HG02763 (cell line): ENCODE measurements at regions not wholly inside any gene's neighbourhood (a gene's known extent, or its start where the extent isn't known, plus 50 kb on each side); places are given as distances from the start of the nearest gene placed in this dataset.
"Not testable (repeated sequence)": the region's sequence is repeated elsewhere in the genome, so short reads cannot be mapped to it uniquely, and the experiment has no call there.

Experiments used
- ATAC-seq: cut with Tn5 transposase; IDR thresholded peaks from one replicate; pipeline ENCODE4 v1.9.1; 2021; ENCODE audit warnings: mild to moderate bottlenecking, moderate library complexity; ENCODE audit not compliant: unreplicated experiment

DNA sequence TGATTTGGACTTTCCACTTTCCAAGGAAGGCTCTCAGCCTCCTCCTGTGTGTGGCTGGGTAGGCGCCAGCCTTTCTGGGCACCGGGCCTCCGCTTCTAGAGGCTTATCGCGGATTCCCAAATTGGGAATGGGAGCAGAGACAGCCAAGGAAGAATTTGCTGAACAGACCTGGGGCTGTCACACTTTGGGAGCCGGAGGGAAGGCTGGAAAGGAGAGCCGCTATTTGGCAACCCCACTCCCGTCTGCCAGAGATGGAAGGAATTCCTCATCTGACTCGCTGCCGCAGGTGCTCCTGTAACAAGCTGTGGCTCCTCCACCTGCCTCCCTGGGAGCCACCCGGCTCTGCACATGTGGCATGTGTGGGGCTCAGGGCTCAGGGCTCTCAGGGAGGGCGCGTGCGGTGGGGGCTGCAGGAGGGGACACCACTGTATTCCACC, 50.8 kb upstream of the ECHDC3 start:
- no peak for ATAC-seq

DNA sequence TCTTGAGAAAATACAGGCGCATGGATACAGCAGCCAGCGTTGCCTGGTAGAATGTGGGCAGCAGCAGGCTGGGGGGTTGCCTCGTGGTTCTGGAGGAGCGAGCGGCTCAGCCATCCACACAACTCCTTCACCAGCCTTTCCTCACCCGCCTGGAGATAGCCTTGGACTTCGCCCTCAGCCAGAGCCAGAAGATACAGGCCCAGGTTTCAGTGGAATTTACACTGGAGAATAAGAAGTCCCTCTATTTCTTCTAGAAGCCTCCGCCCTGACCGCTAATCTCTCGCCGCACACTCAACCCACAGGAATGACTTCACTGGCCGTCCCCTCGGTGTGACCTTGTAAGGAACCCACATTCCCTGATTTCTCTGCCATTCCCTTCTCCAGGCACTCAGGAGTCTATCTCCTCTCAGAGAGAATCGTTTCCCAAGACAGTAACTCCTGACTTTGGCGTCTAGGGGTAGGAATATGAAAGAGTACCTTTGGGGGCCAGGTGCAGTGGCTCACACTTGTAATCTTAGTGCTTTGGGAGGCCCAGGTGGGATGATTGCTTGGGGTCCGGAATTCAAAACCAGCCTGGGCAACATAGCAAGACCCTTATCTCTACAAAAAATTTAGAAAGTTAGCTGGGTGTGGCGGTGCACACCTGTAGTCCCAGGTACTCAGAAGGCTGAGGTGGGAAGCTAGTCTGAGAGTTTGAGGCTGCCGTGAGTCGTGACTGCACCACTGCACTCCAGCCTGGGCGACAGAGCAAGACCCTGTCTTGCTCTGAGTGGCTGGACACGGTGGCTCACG, 52.0 kb upstream of the ECHDC3 start:
- ATAC-seq, result no peak

DNA sequence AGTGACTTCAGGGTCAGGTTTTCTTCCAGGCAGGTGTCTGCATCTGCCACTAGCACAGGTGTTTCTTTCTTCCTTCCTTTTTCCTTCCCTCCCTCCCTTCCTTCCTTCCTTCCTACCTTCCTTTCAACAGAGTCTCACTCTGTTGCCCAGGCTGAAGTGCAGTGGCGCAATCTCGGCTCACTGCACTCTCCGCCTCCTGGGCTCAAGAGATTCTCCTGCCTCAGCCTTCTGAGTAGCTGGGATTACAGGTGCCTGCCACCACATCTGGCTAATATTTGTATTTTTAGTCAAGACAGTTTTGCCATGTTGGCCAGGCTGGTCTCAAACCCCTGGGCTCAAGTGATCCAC, 53.8 kb upstream of the ECHDC3 start:
- ATAC-seq, result not testable (repeated sequence)

DNA sequence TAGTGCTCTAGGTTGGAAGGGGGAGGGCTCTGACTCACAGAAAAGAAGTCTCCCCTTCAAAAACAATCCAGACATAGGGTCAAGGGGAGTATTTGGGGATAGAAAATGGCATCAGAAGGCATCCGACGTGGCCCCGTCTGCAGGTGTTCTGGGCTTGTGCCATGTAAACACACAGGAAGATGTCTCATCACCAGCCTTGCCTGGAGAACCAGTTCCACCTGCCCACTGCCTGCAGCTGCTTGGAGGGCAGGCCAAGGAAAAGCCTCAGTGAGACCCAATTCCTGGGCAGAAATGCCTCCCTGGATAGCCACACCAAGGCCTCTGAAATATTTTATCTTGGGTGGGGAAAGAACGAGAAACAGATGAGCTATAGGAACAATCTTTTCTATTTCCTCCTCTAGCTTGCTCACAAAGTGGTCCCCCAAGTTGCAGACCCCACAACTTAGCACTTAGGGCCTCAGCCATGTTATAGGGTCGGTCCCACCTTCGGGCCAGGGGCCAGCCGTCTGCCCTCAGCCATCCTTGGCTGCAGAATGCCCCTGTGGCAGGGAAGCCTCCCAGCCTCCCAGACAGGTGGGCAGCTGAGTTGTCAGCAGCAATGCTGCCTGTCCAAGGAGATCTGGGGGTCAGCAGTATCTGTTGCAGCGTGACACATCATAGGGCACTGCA, 54.3 kb upstream of the ECHDC3 start:
- ATAC-seq, result no peak

DNA sequence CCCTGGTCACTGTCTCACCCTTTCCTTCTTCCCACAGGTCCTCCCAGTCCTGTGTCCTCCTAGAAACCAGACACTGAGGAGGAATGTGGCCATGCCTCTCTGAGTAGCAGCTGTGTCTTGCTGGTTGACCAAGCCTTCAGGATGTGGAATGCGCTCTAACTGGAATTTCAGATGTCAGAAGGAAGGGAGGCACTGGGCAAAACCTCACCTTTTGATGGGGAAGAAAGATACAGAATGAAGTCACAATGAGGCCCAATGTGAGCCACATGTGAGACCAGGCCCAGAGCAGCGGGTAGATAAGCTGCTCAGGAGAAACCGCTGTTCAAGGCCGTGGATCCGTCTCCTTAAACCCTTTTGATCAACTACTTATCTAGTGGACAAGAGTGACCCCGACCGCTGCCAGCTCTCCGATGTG, 54.8 kb upstream of the ECHDC3 start:
- ATAC-seq, result no peak

DNA sequence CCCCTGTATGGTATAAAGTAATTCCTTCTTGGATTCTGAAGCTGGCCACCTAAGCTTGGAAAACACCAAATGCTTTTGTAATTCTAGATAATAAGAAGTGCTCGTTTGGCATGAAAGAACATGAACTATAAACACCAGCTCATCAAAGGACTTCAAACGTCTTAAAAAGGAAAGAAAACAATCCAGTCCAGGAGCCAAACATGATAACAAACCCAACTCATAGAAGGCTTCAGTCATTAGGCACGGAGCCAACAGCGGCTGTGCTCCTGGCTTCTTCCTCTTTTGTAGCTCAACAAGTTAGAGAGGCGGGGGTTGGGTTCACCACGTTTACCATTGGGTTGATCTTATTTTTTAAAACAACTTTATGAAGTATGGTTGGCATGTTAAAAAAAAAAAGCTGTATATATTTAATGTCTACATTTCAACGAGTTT, 56.4 kb upstream of the ECHDC3 start:
- ATAC-seq, result no peak

DNA sequence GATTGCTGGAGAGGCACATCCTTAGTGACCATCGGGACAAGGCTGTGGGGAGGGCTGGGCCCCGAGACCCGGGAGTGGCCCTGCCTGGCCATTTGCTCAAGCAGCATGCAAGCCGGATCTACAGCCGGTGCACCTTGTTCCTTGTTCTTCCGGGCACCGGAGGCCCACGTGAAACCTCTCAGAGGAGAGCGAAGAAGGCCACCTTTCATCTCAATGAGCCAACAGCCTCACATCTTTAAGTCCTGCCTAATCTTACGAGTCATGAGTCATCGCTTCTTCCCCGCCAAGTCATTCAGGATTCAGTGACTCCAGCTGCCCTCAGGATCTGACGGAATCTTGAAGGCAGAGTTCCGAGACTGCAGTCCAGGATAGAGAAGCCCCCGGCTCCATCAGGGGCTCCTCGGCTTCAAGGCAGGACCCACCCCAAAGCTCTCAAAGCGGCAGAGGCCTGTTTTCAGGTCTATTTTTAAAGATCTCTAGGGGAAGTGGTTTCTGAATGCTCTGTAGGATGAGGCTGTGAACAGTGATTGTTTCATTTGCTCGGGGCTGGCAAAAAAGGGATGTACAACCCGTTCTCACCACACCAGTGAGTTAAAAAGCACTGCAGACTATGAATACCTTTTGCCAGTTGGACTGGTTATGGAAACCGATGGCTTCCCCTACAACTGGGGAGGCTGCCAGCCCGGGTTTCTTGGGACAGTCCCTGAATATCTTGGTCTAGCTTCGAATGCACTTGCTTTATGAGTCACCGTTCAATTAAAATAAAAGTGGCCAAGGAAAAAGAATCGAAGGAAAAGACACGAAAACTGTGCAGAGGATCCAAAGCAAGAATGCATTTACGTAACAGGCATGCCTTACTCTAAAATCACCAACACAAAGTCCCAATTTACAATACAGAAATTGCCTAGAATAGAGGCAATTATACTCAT, 57.2 kb upstream of the ECHDC3 start:
- ATAC-seq, result peak; percentile 63

DNA sequence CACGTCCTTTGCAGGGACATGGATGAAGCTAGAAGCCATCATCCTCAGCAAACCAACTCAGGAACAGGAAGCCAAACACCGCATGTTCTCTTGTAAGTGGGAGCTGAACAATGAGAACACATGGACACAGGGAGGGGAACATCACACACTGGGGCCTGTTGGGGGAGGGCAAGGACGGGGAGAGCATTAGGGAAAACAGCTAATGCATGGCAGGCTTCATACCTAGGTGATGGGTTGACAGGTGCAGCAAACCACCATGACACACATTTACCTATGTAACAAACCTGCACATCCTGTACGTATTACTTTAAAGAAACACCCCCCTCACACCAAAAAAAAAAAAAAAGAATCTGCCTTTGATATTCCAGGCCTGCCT, 57.9 kb upstream of the ECHDC3 start:
- peak; percentile 21 for ATAC-seq

DNA sequence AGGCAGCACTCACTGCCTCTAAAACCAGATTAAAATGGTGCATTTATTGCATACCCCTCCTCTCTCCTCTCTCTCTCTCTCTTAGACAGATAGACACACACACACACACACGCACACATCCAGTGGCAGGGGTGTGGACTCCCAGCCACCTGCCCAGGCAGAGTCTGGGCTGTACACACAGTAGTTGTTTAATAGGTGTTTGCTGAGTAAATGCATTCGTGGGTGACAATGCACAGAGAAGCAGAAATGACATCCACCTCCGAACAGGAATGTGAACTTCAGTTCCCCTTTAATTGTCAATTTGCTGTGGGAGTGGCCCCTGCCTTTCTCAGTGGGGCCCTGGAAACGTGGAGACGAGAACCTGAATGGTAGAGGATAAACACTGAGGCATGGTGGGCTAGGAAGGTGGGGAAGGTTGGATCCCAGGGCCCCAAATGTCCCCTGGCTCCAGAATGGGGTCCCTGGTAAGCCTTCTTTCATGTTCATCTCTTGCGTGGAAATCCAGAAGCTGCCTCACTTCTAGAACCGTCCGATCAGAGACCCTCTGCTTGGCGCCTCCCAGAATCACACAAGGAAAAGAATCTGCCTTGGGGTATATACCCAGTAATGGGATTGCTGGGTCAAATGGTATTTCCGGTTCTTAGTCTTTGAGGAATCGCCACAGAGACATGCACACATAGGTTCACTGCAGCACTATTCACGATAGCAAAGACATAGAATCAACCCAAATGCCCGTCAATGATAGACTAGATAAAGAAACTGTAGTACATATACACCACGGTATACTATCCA, 58.5 kb upstream of the ECHDC3 start:
- no peak for ATAC-seq

DNA sequence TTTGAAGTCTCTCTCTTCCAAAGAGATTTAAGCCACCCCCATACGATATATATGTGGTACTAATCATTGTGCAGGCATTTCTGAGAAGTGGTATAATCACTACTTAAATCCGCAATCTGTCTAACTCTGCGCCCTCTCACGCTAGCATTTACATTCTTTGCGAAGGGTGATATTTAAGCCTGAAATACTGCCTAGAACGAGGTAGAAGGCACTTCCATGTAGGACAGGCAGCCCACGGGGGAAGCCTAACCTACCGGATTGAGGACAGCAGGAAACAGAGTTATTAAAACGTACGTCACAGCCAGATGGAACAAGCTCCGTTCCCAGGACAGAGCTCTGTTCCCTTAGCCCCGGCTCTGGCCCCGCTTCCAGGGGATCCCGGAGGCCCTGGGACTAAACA, 59.3 kb upstream of the ECHDC3 start:
- ATAC-seq, result no peak

DNA sequence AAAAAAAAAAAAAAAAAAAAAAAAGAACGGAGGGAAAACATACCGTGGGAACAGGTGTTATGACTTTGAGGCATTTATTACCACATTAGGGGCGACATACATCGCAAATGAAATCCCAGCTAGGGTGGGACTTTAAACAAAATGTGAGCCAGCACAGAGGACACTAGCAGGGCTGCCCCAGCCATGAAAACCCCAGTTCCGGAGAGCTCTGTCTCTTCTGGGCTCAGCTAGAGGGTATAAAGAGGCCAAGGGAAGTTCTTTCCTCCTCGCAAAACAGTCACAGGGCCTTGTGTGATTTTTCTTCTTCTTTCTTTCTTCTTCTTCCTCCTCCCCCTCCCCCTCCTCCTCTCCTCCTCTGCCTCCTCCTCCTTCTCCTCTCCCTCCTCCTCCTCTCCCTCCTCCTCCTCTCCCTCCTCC, 59.9 kb upstream of the ECHDC3 start:
- no peak for ATAC-seq

DNA sequence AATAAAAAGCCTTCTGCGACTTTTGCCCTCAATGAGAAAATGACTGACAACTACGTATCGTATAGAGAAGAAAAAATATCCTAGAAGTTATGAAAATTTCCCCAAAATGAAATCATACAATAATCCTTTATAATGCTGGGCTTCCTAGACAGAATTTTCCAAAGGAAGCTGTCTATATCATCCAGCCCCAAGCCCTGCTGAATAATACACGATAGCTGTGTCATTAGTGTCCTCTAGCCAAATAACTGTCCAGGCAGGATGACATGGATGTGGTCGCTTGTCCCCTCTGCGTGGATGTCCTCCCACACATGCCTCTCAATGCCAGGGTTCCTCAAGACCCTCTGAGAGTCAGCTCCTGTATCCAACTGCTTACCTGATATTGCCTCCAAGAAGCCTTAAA, 61.7 kb upstream of the ECHDC3 start:
- ATAC-seq, result no peak

DNA sequence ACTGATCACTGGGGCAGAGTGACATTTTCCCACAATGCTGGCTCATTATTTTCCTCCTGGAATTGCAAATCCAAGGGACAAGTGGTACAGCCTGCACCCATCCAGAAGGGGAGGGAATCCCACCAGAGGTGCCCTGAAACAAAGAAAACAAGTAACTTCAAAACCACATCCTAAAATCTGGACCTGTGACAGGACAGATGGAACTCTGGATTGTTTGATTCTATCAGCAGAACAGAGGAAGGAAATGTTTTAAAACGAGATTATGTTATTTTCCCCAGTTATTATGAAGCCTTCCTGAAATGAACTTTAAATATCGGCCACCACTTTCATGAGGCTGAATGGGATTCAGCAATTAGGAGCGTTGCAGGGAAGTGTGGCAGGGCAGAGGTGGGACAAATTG, 62.2 kb upstream of the ECHDC3 start:
- ATAC-seq, result no peak

DNA sequence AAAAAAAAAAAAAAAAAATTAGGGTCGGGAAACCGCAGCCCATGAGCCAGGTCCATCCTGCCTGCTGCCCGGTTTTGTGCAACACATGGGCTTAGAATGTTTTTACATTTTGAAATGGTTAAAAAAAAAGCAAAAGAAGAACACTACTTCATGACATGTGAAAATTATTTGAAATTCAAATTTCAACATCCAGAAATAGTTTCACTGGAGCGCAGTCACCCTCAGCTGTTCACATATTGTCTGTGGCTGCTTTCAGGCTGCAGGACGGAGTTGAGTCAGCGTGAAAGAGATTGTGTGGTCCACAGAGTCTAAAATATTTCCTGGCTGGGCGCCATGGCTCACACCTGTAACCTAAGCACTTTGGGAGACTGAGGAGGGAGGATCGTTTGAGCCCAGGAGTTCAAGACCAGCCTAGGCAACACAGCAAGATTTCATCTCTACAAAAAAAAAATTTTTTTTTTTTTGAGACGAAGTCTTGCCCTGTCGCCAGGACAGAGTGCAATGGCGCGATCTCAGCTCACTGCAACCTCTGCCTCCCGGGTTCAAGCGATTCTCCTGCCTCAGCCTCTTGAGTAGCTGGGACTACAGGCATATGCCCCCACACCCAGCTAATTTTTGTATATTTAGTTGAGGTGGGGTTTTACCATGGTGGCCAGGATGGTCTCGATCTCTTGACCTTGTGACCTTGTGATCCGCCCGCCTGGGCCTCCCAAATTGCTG, 63.9 kb upstream of the ECHDC3 start:
- peak; percentile 91 for ATAC-seq

DNA sequence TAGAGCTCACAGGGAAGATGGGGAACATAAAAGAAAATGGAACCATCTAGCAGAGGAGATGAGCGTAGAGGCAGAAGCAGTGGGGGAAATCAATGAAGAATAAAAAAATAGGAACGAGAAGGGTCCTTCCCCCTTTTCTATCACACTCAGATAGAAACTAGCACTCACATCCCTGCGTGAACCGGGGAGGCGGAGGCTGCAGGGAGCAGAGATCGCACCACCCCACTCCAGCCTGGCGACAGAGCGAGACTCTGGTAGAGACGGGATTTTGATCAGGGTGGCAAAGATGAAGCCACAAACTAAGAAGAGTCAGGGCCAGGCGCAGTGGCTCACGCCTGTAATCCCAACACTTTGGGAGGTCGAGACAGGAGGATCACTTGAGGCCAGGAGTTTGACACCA, 64.7 kb upstream of the ECHDC3 start:
- no peak for ATAC-seq

DNA sequence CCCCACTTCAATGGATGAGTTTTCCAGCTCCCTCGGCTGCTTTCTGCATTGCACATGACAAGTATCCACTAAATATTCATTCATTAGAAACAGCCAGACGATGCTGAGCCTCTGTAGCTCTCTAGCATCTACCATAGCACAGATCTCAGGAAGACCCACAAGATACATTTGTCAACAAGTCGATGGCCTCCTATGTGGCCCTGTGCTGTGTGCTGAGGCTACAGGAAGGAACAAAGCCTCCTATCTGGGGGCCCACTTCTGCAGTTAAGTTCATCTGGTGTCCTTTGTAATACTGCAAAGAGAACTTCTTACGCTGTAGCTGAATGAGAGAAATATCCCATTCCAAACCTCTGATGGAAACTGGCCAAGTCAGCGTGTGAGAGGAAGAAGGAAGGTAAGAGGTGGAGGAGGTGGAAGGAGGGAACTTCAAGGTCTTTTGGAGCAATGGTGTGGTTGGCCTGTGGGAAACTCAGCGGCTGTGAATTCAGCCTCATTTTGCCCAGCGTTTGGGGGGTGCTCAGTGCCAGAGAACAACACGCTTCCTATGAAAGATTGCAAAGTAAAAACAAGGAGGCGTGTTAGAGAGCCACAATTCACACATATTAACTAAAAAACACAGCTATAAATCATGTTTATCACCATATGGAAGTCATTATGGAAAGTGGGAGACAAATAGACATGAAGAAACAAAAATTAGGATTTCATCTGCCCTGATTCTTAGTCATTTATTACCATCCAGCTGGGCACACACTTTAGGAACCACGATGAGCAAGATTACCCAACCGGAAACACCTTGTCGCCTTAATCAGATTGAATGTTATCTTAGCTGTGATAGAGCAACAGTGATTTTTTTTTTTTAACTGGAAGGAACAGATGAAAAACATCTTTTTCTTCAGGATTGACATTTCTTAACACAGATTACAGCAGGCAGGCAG, 62.2 kb upstream of the USP6NL start:
- no peak for ATAC-seq

DNA sequence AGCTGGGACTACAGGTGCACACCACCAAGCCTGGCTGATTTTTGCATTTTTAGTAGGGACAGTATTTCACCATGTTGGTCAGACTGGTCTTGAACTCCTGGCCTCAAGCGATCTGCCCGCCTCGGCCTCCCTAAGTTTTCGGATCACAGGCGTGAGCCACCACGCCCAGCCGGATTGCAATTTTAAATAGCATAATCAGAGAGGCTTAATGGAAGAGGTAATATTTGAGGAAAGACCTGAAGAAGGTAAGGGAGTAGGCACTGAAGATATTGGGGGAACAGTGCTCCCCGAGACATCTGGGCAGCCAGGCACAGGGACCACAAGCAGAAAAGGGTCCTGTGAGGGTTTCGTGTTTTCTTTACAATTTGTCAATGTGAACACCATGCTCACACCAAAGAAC, 61.4 kb upstream of the USP6NL start:
- no peak for ATAC-seq

DNA sequence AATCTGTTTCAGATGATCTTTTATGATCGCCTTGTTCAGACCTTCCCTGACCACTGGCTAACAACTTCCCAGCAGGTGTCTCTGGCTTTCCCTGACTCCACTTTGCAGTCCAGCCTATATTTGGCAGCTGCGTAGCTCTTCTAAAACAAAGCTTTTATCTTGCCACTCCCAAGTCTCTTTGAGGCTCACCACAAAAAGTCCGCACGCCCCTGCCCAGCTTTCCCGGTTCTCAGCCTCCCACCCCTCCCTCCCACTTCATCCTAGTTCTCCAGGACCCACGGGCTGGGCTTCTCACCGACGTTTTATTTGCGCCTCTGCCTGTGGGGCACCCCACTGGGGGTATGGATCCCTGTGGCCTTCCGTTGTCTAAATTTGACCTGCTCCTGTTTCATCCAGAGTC, 58.9 kb upstream of the USP6NL start:
- ATAC-seq, result no peak
